Glomerular visceral epithelial cell (primary cell): ENCODE measurements at regions not wholly inside any gene's neighbourhood (a gene's known extent, or its start where the extent isn't known, plus 50 kb on each side); places are given as distances from the start of the nearest gene placed in this dataset.
A peak's percentile ranks its signal among the peaks of the same experiment; 100 is the strongest.

ENCODE experiments used
- DNase-seq: peaks from one replicate; pipeline ENCODE4 v3.0.0-alpha.2; 2016; ENCODE audit errors: extremely low spot score

GRCh38 chr4:111854494-111855087 is 290.7 kb upstream of the FAM241A start:
- peak; percentile 58 for DNase-seq

- DNase-seq, result no peak
Measured at GRCh38 chr4:111855308-111855707, 289.9 kb upstream of the FAM241A start.

- no peak for DNase-seq
Measured at GRCh38 chr4:111864066-111864465, 281.2 kb upstream of the FAM241A start.

GRCh38 chr4:111869339-111869738 is 275.9 kb upstream of the FAM241A start:
- DNase-seq, result no peak

- no peak for DNase-seq
Measured at GRCh38 chr4:111871802-111872201, 273.5 kb upstream of the FAM241A start.

GRCh38 chr4:111873801-111874200 is 271.5 kb upstream of the FAM241A start:
- DNase-seq, result no peak

- no peak for DNase-seq
Measured at GRCh38 chr4:111879539-111879938, 265.7 kb upstream of the FAM241A start.

- DNase-seq, result no peak
Measured at GRCh38 chr4:111880116-111880515, 265.1 kb upstream of the FAM241A start.

GRCh38 chr4:111883557-111883999 is 261.7 kb upstream of the FAM241A start:
- no peak for DNase-seq

GRCh38 chr4:111890412-111890811 is 254.8 kb upstream of the FAM241A start:
- no peak for DNase-seq

- DNase-seq, result no peak
Measured at GRCh38 chr4:111905511-111905910, 239.7 kb upstream of the FAM241A start.

- DNase-seq, result no peak
Measured at GRCh38 chr4:111919639-111920038, 225.6 kb upstream of the FAM241A start.

- no peak for DNase-seq
Measured at GRCh38 chr4:111921714-111922113, 223.5 kb upstream of the FAM241A start.

- DNase-seq, result no peak
Measured at GRCh38 chr4:111923786-111924185, 221.5 kb upstream of the FAM241A start.

GRCh38 chr4:111924696-111925095 is 220.6 kb upstream of the FAM241A start:
- no peak for DNase-seq

- DNase-seq, result no peak
Measured at GRCh38 chr4:111930659-111931058, 214.6 kb upstream of the FAM241A start.

GRCh38 chr4:111933703-111934102 is 211.6 kb upstream of the FAM241A start:
- no peak for DNase-seq

- no peak for DNase-seq
Measured at GRCh38 chr4:111934314-111934713, 210.9 kb upstream of the FAM241A start.

- DNase-seq, result peak; percentile 29
Measured at GRCh38 chr4:111937368-111937767, 207.9 kb upstream of the FAM241A start.

- no peak for DNase-seq
Measured at GRCh38 chr4:111941957-111942356, 203.3 kb upstream of the FAM241A start.

GRCh38 chr4:111943796-111944203 is 201.5 kb upstream of the FAM241A start:
- peak; percentile 49 for DNase-seq

- DNase-seq, result peak; percentile 2
Measured at GRCh38 chr4:111945014-111945413, 200.2 kb upstream of the FAM241A start.

- no peak for DNase-seq
Measured at GRCh38 chr4:111946800-111947199, 198.5 kb upstream of the FAM241A start.

- DNase-seq, result no peak
Measured at GRCh38 chr4:111952688-111953087, 192.6 kb upstream of the FAM241A start.
